ENCODE measurements at regions not wholly inside any gene's neighbourhood (a gene's known extent, or its start where the extent isn't known, plus 50 kb on each side); places are given as distances from the start of the nearest gene placed in this dataset.
"Not testable (repeated sequence)": the region's sequence is repeated elsewhere in the genome, so short reads cannot be mapped to it uniquely, and the experiment has no call there.

- TF ChIP-seq TAF1 (IDR thresholded peaks at IDR 0.05; ENCODE audit: borderline replicate concordance, low read depth, low read length) (no peak), POLR2AphosphoS5 (IDR thresholded peaks at IDR 0.05; ENCODE audit: low read depth, low read length) (no peak), POLR2A (IDR thresholded peaks at IDR 0.05; ENCODE audit: low read depth, low read length) (no peak)
- FAIRE-seq (no peak), DNase-seq (ENCODE audit: insufficient read length) (no peak)
These were observed 297.2 kb upstream of the AADAT start for GRCh38 chr4:170386971-170387370.

- TF ChIP-seq POLR2A (IDR thresholded peaks at IDR 0.05; ENCODE audit: low read depth, low read length) (no peak), TAF1 (IDR thresholded peaks at IDR 0.05; ENCODE audit: borderline replicate concordance, low read depth, low read length) (no peak), POLR2AphosphoS5 (IDR thresholded peaks at IDR 0.05; ENCODE audit: low read depth, low read length) (no peak)
- FAIRE-seq, result no peak
- no peak for DNase-seq (ENCODE audit: insufficient read length)
These were observed 296.8 kb upstream of the AADAT start for GRCh38 chr4:170386511-170386910.

GRCh38 chr4:170374770-170375169 lies 285.0 kb upstream of the AADAT start:
- TF ChIP-seq POLR2AphosphoS5 (IDR thresholded peaks at IDR 0.05; ENCODE audit: low read depth, low read length), result no peak
- no peak for TF ChIP-seq POLR2A (IDR thresholded peaks at IDR 0.05; ENCODE audit: low read depth, low read length)
- no peak for TF ChIP-seq TAF1 (IDR thresholded peaks at IDR 0.05; ENCODE audit: borderline replicate concordance, low read depth, low read length)
- FAIRE-seq, result peak; percentile 92
- DNase-seq (ENCODE audit: insufficient read length), result peak; percentile 9

- FAIRE-seq (no peak), DNase-seq (ENCODE audit: insufficient read length) (no peak)
- TF ChIP-seq POLR2A (IDR thresholded peaks at IDR 0.05; ENCODE audit: low read depth, low read length), result no peak
- no peak for TF ChIP-seq POLR2AphosphoS5 (IDR thresholded peaks at IDR 0.05; ENCODE audit: low read depth, low read length)
- TF ChIP-seq TAF1 (IDR thresholded peaks at IDR 0.05; ENCODE audit: borderline replicate concordance, low read depth, low read length), result no peak
These were observed 259.2 kb upstream of the AADAT start for GRCh38 chr4:170348945-170349344.

- not testable (repeated sequence) for DNase-seq (ENCODE audit: insufficient read length); FAIRE-seq
These were observed 257.4 kb upstream of the AADAT start for GRCh38 chr4:170347191-170347590.

- FAIRE-seq, result peak; percentile 21
- no peak for DNase-seq (ENCODE audit: insufficient read length)
- TF ChIP-seq TAF1 (IDR thresholded peaks at IDR 0.05; ENCODE audit: borderline replicate concordance, low read depth, low read length) (no peak), POLR2AphosphoS5 (IDR thresholded peaks at IDR 0.05; ENCODE audit: low read depth, low read length) (no peak), POLR2A (IDR thresholded peaks at IDR 0.05; ENCODE audit: low read depth, low read length) (no peak)
These were observed 249.8 kb upstream of the AADAT start for GRCh38 chr4:170339522-170339921.

GRCh38 chr4:170336238-170336775 lies 246.6 kb upstream of the AADAT start:
- FAIRE-seq (peak; percentile 65), DNase-seq (ENCODE audit: insufficient read length) (no peak)

GRCh38 chr4:170325599-170325998 lies 235.8 kb upstream of the AADAT start:
- DNase-seq (ENCODE audit: insufficient read length) (no peak), FAIRE-seq (no peak)
- TF ChIP-seq TAF1 (IDR thresholded peaks at IDR 0.05; ENCODE audit: borderline replicate concordance, low read depth, low read length), result no peak
- TF ChIP-seq POLR2AphosphoS5 (IDR thresholded peaks at IDR 0.05; ENCODE audit: low read depth, low read length), result no peak
- no peak for TF ChIP-seq POLR2A (IDR thresholded peaks at IDR 0.05; ENCODE audit: low read depth, low read length)

More at GRCh38 chr4:170336238-170336775, 246.6 kb upstream of the AADAT start:
- TF ChIP-seq POLR2AphosphoS5 (IDR thresholded peaks at IDR 0.05; ENCODE audit: low read depth, low read length), result no peak
- no peak for TF ChIP-seq POLR2A (IDR thresholded peaks at IDR 0.05; ENCODE audit: low read depth, low read length)
- no peak for TF ChIP-seq TAF1 (IDR thresholded peaks at IDR 0.05; ENCODE audit: borderline replicate concordance, low read depth, low read length)

- DNase-seq (ENCODE audit: insufficient read length) (no peak), FAIRE-seq (no peak)
- TF ChIP-seq TAF1 (IDR thresholded peaks at IDR 0.05; ENCODE audit: borderline replicate concordance, low read depth, low read length) (no peak), POLR2A (IDR thresholded peaks at IDR 0.05; ENCODE audit: low read depth, low read length) (no peak), POLR2AphosphoS5 (IDR thresholded peaks at IDR 0.05; ENCODE audit: low read depth, low read length) (no peak)
These were observed 233.9 kb upstream of the AADAT start for GRCh38 chr4:170323623-170324022.

GRCh38 chr4:170307182-170307581 lies 217.4 kb upstream of the AADAT start:
- DNase-seq (ENCODE audit: insufficient read length) (no peak), FAIRE-seq (no peak)
- no peak for TF ChIP-seq TAF1 (IDR thresholded peaks at IDR 0.05; ENCODE audit: borderline replicate concordance, low read depth, low read length)
- TF ChIP-seq POLR2A (IDR thresholded peaks at IDR 0.05; ENCODE audit: low read depth, low read length), result no peak
- TF ChIP-seq POLR2AphosphoS5 (IDR thresholded peaks at IDR 0.05; ENCODE audit: low read depth, low read length), result no peak

- DNase-seq (ENCODE audit: insufficient read length) (no peak), FAIRE-seq (no peak)
- TF ChIP-seq POLR2AphosphoS5 (IDR thresholded peaks at IDR 0.05; ENCODE audit: low read depth, low read length) (no peak), TAF1 (IDR thresholded peaks at IDR 0.05; ENCODE audit: borderline replicate concordance, low read depth, low read length) (no peak), POLR2A (IDR thresholded peaks at IDR 0.05; ENCODE audit: low read depth, low read length) (no peak)
These were observed 216.5 kb upstream of the AADAT start for GRCh38 chr4:170306208-170306607.

GRCh38 chr4:170305627-170306026 lies 215.9 kb upstream of the AADAT start:
- FAIRE-seq, result no peak
- no peak for DNase-seq (ENCODE audit: insufficient read length)
- TF ChIP-seq POLR2AphosphoS5 (IDR thresholded peaks at IDR 0.05; ENCODE audit: low read depth, low read length) (no peak), POLR2A (IDR thresholded peaks at IDR 0.05; ENCODE audit: low read depth, low read length) (no peak), TAF1 (IDR thresholded peaks at IDR 0.05; ENCODE audit: borderline replicate concordance, low read depth, low read length) (no peak)

GRCh38 chr4:170281027-170281426 lies 191.3 kb upstream of the AADAT start:
- no peak for DNase-seq (ENCODE audit: insufficient read length)
- FAIRE-seq, result no peak
- no peak for TF ChIP-seq POLR2A (IDR thresholded peaks at IDR 0.05; ENCODE audit: low read depth, low read length)
- no peak for TF ChIP-seq TAF1 (IDR thresholded peaks at IDR 0.05; ENCODE audit: borderline replicate concordance, low read depth, low read length)
- no peak for TF ChIP-seq POLR2AphosphoS5 (IDR thresholded peaks at IDR 0.05; ENCODE audit: low read depth, low read length)
